22Rv1 (cell line): ENCODE measurements at regions not wholly inside any gene's neighbourhood (a gene's known extent, or its start where the extent isn't known, plus 50 kb on each side); places are given as distances from the start of the nearest gene placed in this dataset.

ENCODE experiments used
- H3K27ac ChIP-seq: fragments of 450-650 bp; 2 replicates; pipeline ENCODE4 v1.5.1; 2017
- CTCF ChIP-seq: fragments of 450-650 bp; IDR thresholded peaks from 2 replicates; pipeline ENCODE4 v1.5.1; 2017; ENCODE audit warnings: mild to moderate bottlenecking
- ZFX ChIP-seq: fragments of 450-650 bp; IDR thresholded peaks from 2 replicates; pipeline ENCODE4 v1.6.1; 2017; ENCODE audit warnings: antibody characterized with exemption, borderline replicate concordance

DNA sequence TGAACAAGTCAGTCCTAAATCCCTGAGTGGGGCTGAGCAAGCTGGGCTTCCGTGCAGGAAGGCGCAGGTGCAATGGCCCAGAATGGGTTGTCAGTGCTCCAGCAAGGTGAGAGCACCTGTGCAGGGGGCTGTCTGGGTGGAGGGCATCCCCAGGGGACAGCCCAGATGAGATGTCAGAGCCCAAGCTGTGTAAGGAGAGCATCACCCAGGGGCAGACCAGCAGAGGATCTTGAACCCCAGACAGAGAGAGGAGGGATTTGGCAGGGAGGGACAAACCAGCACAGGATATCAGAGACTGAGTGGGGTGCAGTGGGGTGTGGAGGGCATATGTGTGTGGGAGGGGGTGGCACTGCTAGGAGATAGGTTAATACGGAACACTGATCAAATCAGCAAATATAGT, 114.9 kb upstream of the TMEM45B start:
- no peak for TF ChIP-seq CTCF
- no peak for TF ChIP-seq ZFX
- H3K27ac ChIP-seq: no peak overlapping the region

DNA sequence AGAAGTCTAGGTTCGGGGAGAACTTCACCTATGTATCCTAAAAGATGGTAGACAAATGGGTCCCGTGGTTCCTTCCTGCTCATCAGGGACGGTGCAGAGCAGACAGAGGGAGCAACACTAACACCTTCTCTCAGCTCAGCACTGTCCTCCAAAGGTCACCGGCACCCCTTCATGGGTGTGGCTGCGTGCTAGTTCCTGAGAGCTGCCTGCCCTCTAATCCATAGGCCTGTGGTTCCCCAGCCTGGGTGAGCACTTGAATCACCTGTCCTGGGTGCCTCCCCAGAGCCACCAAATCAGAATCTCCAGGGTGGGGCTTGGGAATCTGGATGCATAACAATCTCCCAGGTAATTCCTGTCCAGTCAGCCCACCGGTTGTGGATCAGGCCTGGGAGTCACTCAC, 113.9 kb upstream of the TMEM45B start:
- no peak overlapping the region for H3K27ac ChIP-seq
- TF ChIP-seq ZFX (no peak), CTCF (no peak)

DNA sequence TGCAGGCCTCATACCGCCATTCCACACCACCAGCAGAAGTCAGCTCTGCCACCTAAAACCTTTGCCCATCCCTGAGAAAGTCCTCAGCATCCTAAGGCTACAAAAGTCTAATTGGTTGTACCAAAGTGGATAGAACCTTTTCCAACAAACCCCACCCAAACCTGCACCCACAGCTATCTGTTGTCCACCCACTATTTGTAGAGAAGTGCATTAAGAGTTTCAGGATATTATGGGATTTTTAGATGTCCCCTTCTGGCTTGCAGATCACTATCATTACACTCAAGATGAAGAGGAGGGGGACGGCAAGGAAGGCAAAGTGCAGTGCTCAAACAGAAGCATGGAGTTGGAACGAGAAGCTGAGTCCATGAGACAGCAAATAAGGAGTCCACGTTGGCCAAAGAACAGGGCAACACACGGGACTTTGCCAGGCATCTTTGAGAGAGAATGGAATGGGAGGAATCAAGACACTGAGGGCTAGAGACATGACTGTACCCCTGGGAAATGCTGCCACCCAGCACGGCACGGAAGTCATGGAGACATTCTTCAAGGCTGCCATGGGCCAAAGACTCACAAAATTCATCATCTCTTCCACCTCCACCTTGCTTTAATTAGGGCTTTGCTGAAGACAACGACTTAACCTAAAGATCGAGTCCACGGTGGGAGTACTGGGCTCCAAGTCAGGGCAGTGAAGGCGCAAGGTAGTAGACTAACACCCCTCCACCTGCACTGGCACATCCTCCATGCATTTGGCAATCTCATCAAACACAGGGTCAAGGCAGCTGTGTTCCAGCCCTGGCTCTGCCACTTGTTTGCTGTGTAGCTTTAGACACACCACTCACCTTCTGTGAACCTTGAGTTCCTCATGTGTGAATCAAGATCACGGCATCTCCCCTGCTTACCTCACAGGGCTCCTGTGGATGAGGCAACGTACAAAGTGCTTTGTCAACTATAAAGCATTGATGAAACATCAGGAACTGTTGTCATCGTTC, 112.9 kb upstream of the TMEM45B start:
- no peak for TF ChIP-seq ZFX
- no peak for TF ChIP-seq CTCF
- no peak overlapping the region for H3K27ac ChIP-seq

DNA sequence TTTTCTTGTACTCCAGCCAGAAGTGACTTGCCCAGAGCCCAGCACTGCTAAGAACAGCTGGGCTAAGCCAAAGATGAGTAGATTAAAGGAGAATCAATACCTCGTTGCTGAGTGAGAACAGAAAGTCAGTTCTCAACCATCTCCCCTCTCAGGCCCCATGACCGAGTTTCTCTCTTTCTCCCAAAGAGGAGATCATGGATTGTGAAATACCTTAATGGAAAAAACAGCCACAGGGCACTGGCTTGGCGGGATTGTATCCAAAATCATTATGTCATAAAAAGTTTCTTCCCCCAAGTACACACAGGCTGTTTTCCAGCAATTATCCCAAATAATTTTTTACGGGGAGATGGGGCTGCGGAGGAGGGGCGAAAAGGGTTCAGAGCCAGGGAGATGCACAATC, 111.8 kb upstream of the TMEM45B start:
- TF ChIP-seq CTCF (no peak), ZFX (no peak)
- H3K27ac ChIP-seq: no peak overlapping the region

DNA sequence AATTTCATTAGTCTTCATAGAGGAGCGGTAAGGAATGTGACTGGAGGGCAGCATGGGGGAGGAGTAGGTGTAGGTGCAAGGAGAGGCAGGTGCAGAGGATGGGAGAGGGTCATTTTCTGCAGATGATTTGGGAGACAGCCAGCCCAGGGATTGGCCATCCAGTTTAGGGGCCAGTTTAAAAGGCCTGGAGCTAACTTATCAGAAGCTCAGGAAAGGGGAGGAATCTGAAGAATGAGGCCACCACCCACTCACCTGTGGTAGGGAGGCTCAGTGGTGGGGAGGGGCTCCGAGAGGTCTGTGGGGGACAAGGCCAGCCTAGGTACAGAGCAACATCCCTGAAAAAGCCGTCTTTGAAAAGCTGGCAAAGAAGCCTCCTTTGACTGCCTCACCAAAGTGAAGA, 110.8 kb upstream of the TMEM45B start:
- no peak overlapping the region for H3K27ac ChIP-seq
- TF ChIP-seq ZFX (no peak), CTCF (no peak)

GRCh38 chr11:129705341-129705740, 110.3 kb upstream of the TMEM45B start:
- TF ChIP-seq CTCF (no peak), ZFX (no peak)

DNA sequence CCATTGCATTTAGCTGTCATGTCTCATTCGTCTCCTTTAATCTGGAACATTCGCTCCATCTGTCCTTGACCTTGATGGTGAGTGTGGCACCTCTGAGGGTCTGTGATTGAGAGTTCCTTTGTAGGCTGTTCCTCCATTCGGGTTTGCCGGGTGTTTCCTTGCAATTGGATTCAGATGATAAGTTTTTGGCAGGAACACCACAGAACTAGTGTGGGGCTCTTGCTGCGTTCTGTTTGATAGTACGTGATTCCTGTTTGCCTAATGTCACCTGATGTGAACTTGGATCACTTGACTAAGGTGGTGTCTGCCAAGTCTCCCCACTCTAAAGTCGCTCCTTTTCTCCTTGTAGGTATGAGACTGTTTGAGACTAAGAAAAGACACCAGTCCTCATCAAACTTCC, 109.7 kb upstream of the TMEM45B start:
- TF ChIP-seq ZFX (no peak), CTCF (no peak)
- no peak overlapping the region for H3K27ac ChIP-seq

More at GRCh38 chr11:129705341-129705740, 110.3 kb upstream of the TMEM45B start:
- H3K27ac ChIP-seq: no peak overlapping the region
